Gastrocnemius medialis (tissue), 4 donors: ENCODE measurements at regions not wholly inside any gene's neighbourhood (a gene's known extent, or its start where the extent isn't known, plus 50 kb on each side); places are given as distances from the start of the nearest gene placed in this dataset.

Experiments
- CTCF ChIP-seq, 5 experiments: fragments of 450-650 bp in 3 of 5; fragments of 200-600 bp in 2 of 5; sonication (generic) in 2 of 5; IDR thresholded peaks in 4 of 5; conservative IDR thresholded peaks in 1 of 5; 1 replicate in 4 of 5; 2 replicates in 1 of 5; pipeline ENCODE4 v1.5.1; 2016 to 2019; ENCODE audit warnings: antibody characterized with exemption in 5 of 5, mild to moderate bottlenecking in 3 of 5, moderate library complexity in 3 of 5
- POLR2A ChIP-seq, 2 donors: fragments of 450-650 bp; IDR thresholded peaks; one replicate each; pipeline ENCODE4 v1.6.1; 2017; ENCODE audit warnings: antibody characterized with exemption in 2 of 2, mild to moderate bottlenecking in 2 of 2, moderate library complexity in 2 of 2

DNA sequence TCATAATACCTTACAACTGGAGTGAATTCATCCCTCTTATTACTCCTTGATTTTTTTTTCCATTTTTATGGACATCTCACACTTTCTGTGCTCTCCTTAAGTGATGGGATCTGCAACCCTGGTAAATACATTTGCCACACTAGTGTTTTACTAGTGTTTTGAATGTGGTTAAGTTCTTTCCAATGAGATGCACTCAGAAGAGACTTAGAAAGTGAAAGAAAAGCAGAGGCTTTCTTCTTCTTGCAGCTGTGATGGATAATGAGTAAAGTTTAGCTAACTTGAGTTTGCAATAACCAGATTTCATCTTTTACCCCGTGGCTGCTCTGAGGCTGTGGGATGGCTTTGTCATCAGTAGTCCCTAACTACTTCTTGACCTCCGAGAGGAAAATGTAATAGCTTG, 1248.4 kb downstream of the NSUN3 start:
- no peak for TF ChIP-seq CTCF (IDR thresholded peaks at IDR 0.05 in 4 of 5, conservative IDR thresholded peaks at IDR 0.05 in 1 of 5)
- TF ChIP-seq POLR2A (IDR thresholded peaks at IDR 0.05) = no peak
